Duodenal mucosa (tissue), 2 donors: ENCODE measurements at regions not wholly inside any gene's neighbourhood (a gene's known extent, or its start where the extent isn't known, plus 50 kb on each side); places are given as distances from the start of the nearest gene placed in this dataset.
A peak's percentile ranks its signal among the peaks of the same experiment; 100 is the strongest.

ENCODE experiments used
- H3K27ac ChIP-seq: one replicate; pipeline ENCODE4 v1.7.0; 2013; ENCODE audit warnings: low read depth, low read length
- H3K27me3 ChIP-seq, 2 donors: one replicate each; pipeline ENCODE4 v1.7.0; 2013; ENCODE audit warnings: low read length in 2 of 2, control low read depth in 1 of 2; ENCODE audit not compliant: insufficient read depth in 2 of 2, control insufficient read depth in 1 of 2
- H3K36me3 ChIP-seq, 2 donors: one replicate each; pipeline ENCODE4 v1.7.0; 2013; ENCODE audit warnings: low read length in 2 of 2, control low read depth in 1 of 2; ENCODE audit not compliant: insufficient read depth in 2 of 2, control insufficient read depth in 1 of 2
- H3K4me1 ChIP-seq, 2 donors: one replicate each; pipeline ENCODE4 v1.7.0; 2013; ENCODE audit warnings: low read length in 2 of 2, control low read depth in 1 of 2; ENCODE audit not compliant: insufficient read depth in 2 of 2, control insufficient read depth in 1 of 2
- H3K4me3 ChIP-seq, 2 donors: one replicate each; pipeline ENCODE4 v1.7.0; 2013; ENCODE audit warnings: low read length in 2 of 2, low read depth in 1 of 2
- H3K9ac ChIP-seq, 2 donors: one replicate each; pipeline ENCODE4 v1.7.0; 2013; ENCODE audit warnings: low read length in 2 of 2, low read depth in 1 of 2
- H3K9me3 ChIP-seq, 2 donors: one replicate each; pipeline ENCODE4 v1.7.0; 2013; ENCODE audit warnings: low read length in 2 of 2, control low read depth in 1 of 2; ENCODE audit not compliant: control insufficient read depth in 1 of 2

DNA sequence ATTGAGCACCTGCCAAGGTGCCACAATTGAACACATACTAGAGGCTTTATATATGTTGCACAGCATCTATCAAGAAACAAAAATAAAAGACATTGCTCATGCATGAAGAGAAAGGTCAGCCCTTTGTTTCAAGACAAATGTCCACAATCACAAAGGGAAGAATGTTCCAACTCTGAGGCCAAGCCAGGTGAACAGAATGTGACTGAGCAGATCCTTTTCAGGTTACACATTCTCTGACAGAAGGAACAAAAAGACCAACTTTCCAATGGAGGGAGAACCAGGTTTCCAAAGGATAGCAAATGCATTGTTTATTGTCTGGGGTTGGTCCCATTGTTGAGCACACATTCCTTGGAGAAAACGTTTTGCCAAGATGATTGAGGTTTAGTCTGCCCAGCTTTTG lies 50.2 kb upstream of the FAM174B start:
- H3K9me3 ChIP-seq = no peaks in the 10 kb centered on the region
- H3K4me1 ChIP-seq = no peaks in the 10 kb centered on the region
- H3K27ac ChIP-seq = no peak overlapping the region
- no peaks in the 10 kb centered on the region for H3K27me3 ChIP-seq
- H3K36me3 ChIP-seq = no peaks in the 10 kb centered on the region
- H3K9ac ChIP-seq = no peak overlapping the region
- no peak overlapping the region for H3K4me3 ChIP-seq

GRCh38 chr15:92706201-92706600 lies 50.6 kb upstream of the FAM174B start:
- Histone ChIP-seq H3K27me3 (no peaks in the 10 kb centered on the region), H3K4me1 (no peaks in the 10 kb centered on the region), H3K9ac (no peak overlapping the region), H3K27ac (no peak overlapping the region), H3K9me3 (no peaks in the 10 kb centered on the region), H3K4me3 (no peak overlapping the region), H3K36me3 (no peaks in the 10 kb centered on the region)

- Histone ChIP-seq H3K9me3 (no peaks in the 10 kb centered on the region), H3K4me1 (no peaks in the 10 kb centered on the region), H3K27me3 (no peaks in the 10 kb centered on the region), H3K4me3 (no peak overlapping the region), H3K9ac (no peak overlapping the region), H3K27ac (no peak overlapping the region), H3K36me3 (no peaks in the 10 kb centered on the region)
Observed at GRCh38 chr15:92707880-92708551, 52.4 kb upstream of the FAM174B start.

GRCh38 chr15:92708635-92709034 lies 53.1 kb upstream of the FAM174B start:
- Histone ChIP-seq H3K27ac (no peak overlapping the region), H3K4me3 (no peak overlapping the region), H3K36me3 (no peaks in the 10 kb centered on the region), H3K9ac (no peak overlapping the region), H3K9me3 (no peaks in the 10 kb centered on the region), H3K27me3 (no peaks in the 10 kb centered on the region), H3K4me1 (no peaks in the 10 kb centered on the region)

GRCh38 chr15:92709110-92709790 lies 53.7 kb upstream of the FAM174B start:
- Histone ChIP-seq H3K36me3 (no peaks in the 10 kb centered on the region), H3K4me1 (peaks cover 0 to 3% of the 10 kb centered on the region in 2 donors), H3K9me3 (no peaks in the 10 kb centered on the region), H3K27ac (no peak overlapping the region), H3K27me3 (no peaks in the 10 kb centered on the region), H3K9ac (no peak overlapping the region), H3K4me3 (no peak overlapping the region)

DNA sequence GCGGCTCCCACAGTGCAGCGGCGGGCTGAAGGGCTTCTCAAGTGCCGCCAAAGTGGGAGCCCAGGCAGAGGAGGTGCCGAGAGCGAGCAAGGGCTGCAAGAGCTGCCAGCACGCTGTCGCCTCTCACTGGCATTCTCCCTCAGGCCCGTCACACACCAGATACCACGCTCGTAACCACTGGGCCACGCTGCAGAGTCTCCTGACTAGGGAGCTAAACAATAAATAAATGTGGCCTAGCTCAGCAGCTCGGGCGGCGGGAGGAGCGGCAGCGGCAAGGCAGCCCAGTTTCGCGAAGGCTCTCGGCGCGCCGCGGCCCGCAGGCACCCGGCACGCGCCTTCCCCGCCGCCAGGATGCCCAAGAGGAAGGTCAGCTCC lies 55.9 kb upstream of the FAM174B start:
- peaks cover 0 to 11% of the 10 kb centered on the region in 2 donors for H3K4me1 ChIP-seq
- H3K4me3 ChIP-seq = no peak overlapping the region
- no peaks in the 10 kb centered on the region for H3K9me3 ChIP-seq
- no peaks in the 10 kb centered on the region for H3K27me3 ChIP-seq
- H3K36me3 ChIP-seq = no peaks in the 10 kb centered on the region
- H3K27ac ChIP-seq = no peak overlapping the region
- H3K9ac ChIP-seq = no peak overlapping the region

DNA sequence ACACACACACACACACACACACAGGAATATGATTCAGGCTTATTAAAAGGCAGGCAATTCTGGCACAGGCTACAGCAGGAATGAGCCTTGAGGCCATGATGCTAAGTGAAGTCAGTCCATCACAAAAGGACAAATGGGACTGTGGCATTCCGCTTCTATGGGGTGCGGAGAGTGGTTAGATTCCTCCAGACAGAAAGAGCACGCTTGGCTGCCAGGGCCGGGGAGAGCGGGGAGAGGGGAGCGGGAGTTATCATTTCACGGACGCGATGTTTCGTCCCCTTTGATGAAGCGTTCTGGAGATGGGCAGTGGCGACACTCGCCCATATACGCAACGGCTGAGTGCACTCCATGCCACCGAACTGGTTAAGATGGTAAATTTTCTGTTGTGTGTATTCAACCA lies 58.5 kb upstream of the FAM174B start:
- Histone ChIP-seq H3K27ac (peak overlapping the region; percentile 62), H3K9ac (peak overlapping the region; percentile 15 to 59), H3K27me3 (no peaks in the 10 kb centered on the region), H3K4me1 (peaks cover 0 to 11% of the 10 kb centered on the region in 2 donors), H3K9me3 (no peaks in the 10 kb centered on the region), H3K4me3 (peak overlapping the region; percentile 68), H3K36me3 (no peaks in the 10 kb centered on the region)

- H3K9ac ChIP-seq = peak overlapping the region; percentile 15 to 59
- H3K4me1 ChIP-seq = peaks cover 0 to 11% of the 10 kb centered on the region in 2 donors
- H3K27me3 ChIP-seq = no peaks in the 10 kb centered on the region
- H3K9me3 ChIP-seq = no peaks in the 10 kb centered on the region
- H3K4me3 ChIP-seq = peak overlapping the region; percentile 68
- H3K36me3 ChIP-seq = no peaks in the 10 kb centered on the region
- H3K27ac ChIP-seq = peak overlapping the region; percentile 62
Observed at GRCh38 chr15:92714477-92715401, 59.2 kb upstream of the FAM174B start.

GRCh38 chr15:92715758-92716157 lies 60.2 kb upstream of the FAM174B start:
- Histone ChIP-seq H3K9me3 (no peaks in the 10 kb centered on the region), H3K4me1 (peaks cover 0 to 11% of the 10 kb centered on the region in 2 donors), H3K4me3 (no peak overlapping the region), H3K27ac (no peak overlapping the region), H3K36me3 (no peaks in the 10 kb centered on the region), H3K9ac (no peak overlapping the region), H3K27me3 (no peaks in the 10 kb centered on the region)

- H3K9ac ChIP-seq = no peak overlapping the region
- H3K9me3 ChIP-seq = no peaks in the 10 kb centered on the region
- H3K27ac ChIP-seq = no peak overlapping the region
- peaks cover 0 to 10% of the 10 kb centered on the region in 2 donors for H3K4me1 ChIP-seq
- H3K4me3 ChIP-seq = no peak overlapping the region
- H3K36me3 ChIP-seq = no peaks in the 10 kb centered on the region
- H3K27me3 ChIP-seq = no peaks in the 10 kb centered on the region
Observed at GRCh38 chr15:92719021-92719420, 63.4 kb upstream of the FAM174B start.
